ENCODE measurements at regions not wholly inside any gene's neighbourhood (a gene's known extent, or its start where the extent isn't known, plus 50 kb on each side); places are given as distances from the start of the nearest gene placed in this dataset.

DNA sequence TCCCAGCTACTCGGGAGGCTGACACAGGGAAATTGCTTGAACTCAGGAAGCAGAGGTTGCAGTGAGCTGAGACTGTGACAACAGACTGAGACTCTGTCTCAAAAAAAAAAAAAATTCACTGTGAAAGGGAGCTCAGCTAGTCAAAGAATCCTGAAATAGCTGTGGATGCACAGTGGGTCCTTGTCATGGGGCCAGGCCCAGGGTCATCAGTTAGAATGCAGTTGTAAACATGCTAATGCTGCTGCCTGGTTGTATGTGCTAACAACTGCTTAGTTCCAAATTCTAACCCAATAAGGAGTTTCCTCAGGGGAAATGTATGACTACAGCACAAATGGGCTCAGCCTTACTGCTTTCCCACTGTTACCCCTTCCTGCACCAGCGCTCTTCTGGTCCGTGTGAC, 84.0 kb downstream of the PALM2AKAP2 start:
- TF ChIP-seq TARDBP (IDR thresholded peaks at IDR 0.05) = no peak
- no peak for TF ChIP-seq ZNF384 (IDR thresholded peaks at IDR 0.05)
- TF ChIP-seq NFRKB (IDR thresholded peaks at IDR 0.05) = no peak
- no peak for TF ChIP-seq PKNOX1 (IDR thresholded peaks at IDR 0.05)
- no peak for TF ChIP-seq FOXK2 (IDR thresholded peaks at IDR 0.05)
- TF ChIP-seq FOXM1 (IDR thresholded peaks at IDR 0.05; ENCODE audit: borderline replicate concordance) = no peak
- TF ChIP-seq SUZ12 (IDR thresholded peaks at IDR 0.05) = no peak
- no peak for TF ChIP-seq SP1 (IDR thresholded peaks at IDR 0.05)
- no peak for TF ChIP-seq CTBP1 (IDR thresholded peaks at IDR 0.05; ENCODE audit: borderline replicate concordance)
- no peak for TF ChIP-seq FOXA1 (IDR thresholded peaks at IDR 0.05)
- no peak for TF ChIP-seq ELF4 (IDR thresholded peaks at IDR 0.05)
- no peak for TF ChIP-seq ARNT (IDR thresholded peaks at IDR 0.05)
- TF ChIP-seq LEF1 (IDR thresholded peaks at IDR 0.05; ENCODE audit: borderline replicate concordance) = no peak
